WERI-Rb-1 (cell line): ENCODE measurements at regions not wholly inside any gene's neighbourhood (a gene's known extent, or its start where the extent isn't known, plus 50 kb on each side); places are given as distances from the start of the nearest gene placed in this dataset.
"Not testable (repeated sequence)": the region's sequence is repeated elsewhere in the genome, so short reads cannot be mapped to it uniquely, and the experiment has no call there.

Source experiments
- DNase-seq: peaks from one replicate; pipeline ENCODE4 v3.0.0-alpha.2; 2020
- H3K27ac ChIP-seq: fragments of 250-450 bp; sonication (Bioruptor Pico); 2 replicates; pipeline ENCODE4 v1.5.1; 2020; ENCODE audit warnings: mild to moderate bottlenecking, moderate library complexity
- H3K27me3 ChIP-seq: fragments of 250-450 bp; sonication (Bioruptor Pico); 2 replicates; pipeline ENCODE4 v1.5.1; 2021; ENCODE audit warnings: mild to moderate bottlenecking, low read depth, moderate library complexity; ENCODE audit not compliant: insufficient read depth, severe bottlenecking
- H3K36me3 ChIP-seq: fragments of 250-450 bp; sonication (Bioruptor Pico); 2 replicates; pipeline ENCODE4 v1.5.1; 2020; ENCODE audit warnings: mild to moderate bottlenecking, moderate library complexity
- H3K4me3 ChIP-seq: 2 replicates; pipeline ENCODE4 v1.5.1; 2011; ENCODE audit warnings: low read depth, mild to moderate bottlenecking, control low read depth, low read length
- H3K9me3 ChIP-seq: fragments of 250-450 bp; sonication (Bioruptor Pico); 2 replicates; pipeline ENCODE4 v1.5.1; 2021; ENCODE audit warnings: mild to moderate bottlenecking, moderate library complexity; ENCODE audit not compliant: severe bottlenecking
- TF ChIP-seq, protein P1 (sequence below): IDR thresholded peaks from 2 replicates; pipeline ENCODE4 v1.5.1; 2011; ENCODE audit warnings: low read depth, mild to moderate bottlenecking, control low read depth, inconsistent platforms, low read length

- TF ChIP-seq, protein P1, sequence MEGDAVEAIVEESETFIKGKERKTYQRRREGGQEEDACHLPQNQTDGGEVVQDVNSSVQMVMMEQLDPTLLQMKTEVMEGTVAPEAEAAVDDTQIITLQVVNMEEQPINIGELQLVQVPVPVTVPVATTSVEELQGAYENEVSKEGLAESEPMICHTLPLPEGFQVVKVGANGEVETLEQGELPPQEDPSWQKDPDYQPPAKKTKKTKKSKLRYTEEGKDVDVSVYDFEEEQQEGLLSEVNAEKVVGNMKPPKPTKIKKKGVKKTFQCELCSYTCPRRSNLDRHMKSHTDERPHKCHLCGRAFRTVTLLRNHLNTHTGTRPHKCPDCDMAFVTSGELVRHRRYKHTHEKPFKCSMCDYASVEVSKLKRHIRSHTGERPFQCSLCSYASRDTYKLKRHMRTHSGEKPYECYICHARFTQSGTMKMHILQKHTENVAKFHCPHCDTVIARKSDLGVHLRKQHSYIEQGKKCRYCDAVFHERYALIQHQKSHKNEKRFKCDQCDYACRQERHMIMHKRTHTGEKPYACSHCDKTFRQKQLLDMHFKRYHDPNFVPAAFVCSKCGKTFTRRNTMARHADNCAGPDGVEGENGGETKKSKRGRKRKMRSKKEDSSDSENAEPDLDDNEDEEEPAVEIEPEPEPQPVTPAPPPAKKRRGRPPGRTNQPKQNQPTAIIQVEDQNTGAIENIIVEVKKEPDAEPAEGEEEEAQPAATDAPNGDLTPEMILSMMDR: no peak
- no peaks in the 10 kb centered on the region for H3K36me3 ChIP-seq
- DNase-seq: no peak
- H3K9me3 ChIP-seq: no peaks in the 10 kb centered on the region
- H3K27me3 ChIP-seq: no peaks in the 10 kb centered on the region
- no peak overlapping the region for H3K27ac ChIP-seq
- no peak overlapping the region for H3K4me3 ChIP-seq
Observed at GRCh38 chr18:65671621-65672415, 79.0 kb upstream of the CDH7 start.

DNA sequence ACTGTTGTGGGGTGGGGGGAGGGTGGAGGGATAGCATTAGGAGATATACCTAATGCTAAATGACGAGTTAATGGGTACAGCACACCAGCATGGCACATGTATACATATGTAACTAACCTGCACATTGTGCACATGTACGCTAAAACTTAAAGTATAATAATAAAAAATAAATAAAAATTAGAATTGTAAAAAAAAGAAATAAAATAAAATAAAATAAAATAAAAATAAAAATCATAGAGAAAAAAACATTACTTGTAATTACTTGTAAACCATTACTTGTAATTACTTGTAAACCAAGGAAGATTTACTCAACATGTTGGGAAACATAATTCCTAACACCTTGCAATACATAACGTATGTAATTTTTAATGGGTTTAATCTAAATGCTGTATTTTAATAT is 80.7 kb upstream of the CDH7 start:
- not testable (repeated sequence) for H3K27ac ChIP-seq, H3K36me3 ChIP-seq, DNase-seq, H3K4me3 ChIP-seq, H3K9me3 ChIP-seq, H3K27me3 ChIP-seq

DNA sequence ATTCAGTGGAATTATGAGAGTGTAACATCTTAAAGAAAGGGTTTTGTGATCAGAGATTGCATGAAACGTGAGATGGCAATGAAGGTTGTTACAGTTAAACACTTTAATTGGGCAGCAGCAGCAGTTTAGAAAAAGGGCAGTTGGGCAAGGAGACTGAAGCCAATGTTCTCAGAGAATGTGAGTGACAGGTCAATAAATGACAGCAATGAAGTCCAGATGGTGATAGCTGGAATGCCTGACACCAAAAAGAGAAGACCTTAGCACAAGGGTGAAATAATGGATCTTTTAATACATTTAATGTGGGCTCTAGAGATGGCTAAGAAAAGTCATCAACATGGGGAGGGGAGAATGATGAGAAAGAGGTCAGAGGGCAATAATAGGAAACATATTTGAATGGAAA is 89.4 kb upstream of the CDH7 start:
- TF ChIP-seq, protein P1: no peak
- DNase-seq: no peak
- H3K27me3 ChIP-seq: no peaks in the 10 kb centered on the region
- H3K9me3 ChIP-seq: no peaks in the 10 kb centered on the region
- H3K4me3 ChIP-seq: no peak overlapping the region
- no peak overlapping the region for H3K27ac ChIP-seq
- no peaks in the 10 kb centered on the region for H3K36me3 ChIP-seq

DNA sequence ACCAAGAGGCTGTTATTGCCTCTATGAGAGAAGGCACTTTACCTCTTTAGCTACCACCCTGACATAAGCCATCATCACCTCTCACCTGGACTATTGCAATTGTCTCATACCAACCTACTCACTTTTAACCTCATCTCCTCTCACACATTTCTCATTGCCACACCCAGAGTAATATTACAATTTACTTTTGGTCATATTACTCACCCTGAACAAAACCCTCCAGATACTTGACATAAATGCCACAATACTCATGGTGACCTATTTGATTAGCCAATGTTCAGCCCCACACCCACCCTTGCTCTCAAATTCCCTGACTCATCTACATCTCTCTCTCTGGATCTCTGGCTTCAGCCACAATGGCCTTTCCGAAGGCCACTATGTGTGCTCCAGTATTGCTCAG is 90.9 kb upstream of the CDH7 start:
- no peak for DNase-seq
- Histone ChIP-seq H3K9me3 (no peaks in the 10 kb centered on the region), H3K36me3 (no peaks in the 10 kb centered on the region), H3K27ac (no peak overlapping the region), H3K27me3 (no peaks in the 10 kb centered on the region), H3K4me3 (no peak overlapping the region)
- TF ChIP-seq, protein P1: no peak

- H3K4me3 ChIP-seq: no peak overlapping the region
- no peak overlapping the region for H3K27ac ChIP-seq
- H3K9me3 ChIP-seq: no peaks in the 10 kb centered on the region
- TF ChIP-seq, protein P1: no peak
- DNase-seq: no peak
- no peaks in the 10 kb centered on the region for H3K36me3 ChIP-seq
- no peaks in the 10 kb centered on the region for H3K27me3 ChIP-seq
Observed at GRCh38 chr18:65659312-65659711, 91.5 kb upstream of the CDH7 start.

GRCh38 chr18:65651192-65651591 is 99.6 kb upstream of the CDH7 start:
- DNase-seq: no peak
- no peaks in the 10 kb centered on the region for H3K36me3 ChIP-seq
- no peaks in the 10 kb centered on the region for H3K27me3 ChIP-seq
- H3K4me3 ChIP-seq: no peak overlapping the region
- no peak overlapping the region for H3K27ac ChIP-seq
- H3K9me3 ChIP-seq: no peaks in the 10 kb centered on the region
- TF ChIP-seq, protein P1: no peak
